Ovary (tissue), 3 donors: ENCODE measurements at regions not wholly inside any gene's neighbourhood (a gene's known extent, or its start where the extent isn't known, plus 50 kb on each side); places are given as distances from the start of the nearest gene placed in this dataset.

ENCODE experiments used
- EP300 ChIP-seq: sonication (generic); formaldehyde crosslinking; IDR thresholded peaks from one replicate; pipeline ENCODE4 v1.6.1; 2017; ENCODE audit warnings: antibody characterized with exemption
- POLR2A ChIP-seq: fragments of 450-650 bp; IDR thresholded peaks from one replicate; pipeline ENCODE4 v1.6.1; 2017; ENCODE audit warnings: antibody characterized with exemption, mild to moderate bottlenecking, moderate library complexity
- TF ChIP-seq, protein P1 (sequence below), 3 donors: fragments of 450-650 bp in 2 of 3; fragments of 200-600 bp in 1 of 3; IDR thresholded peaks; one replicate each; pipeline versions ENCODE4 v1.5.1 to v1.8.0; 2016 to 2022; ENCODE audit warnings: antibody characterized with exemption in 3 of 3, mild to moderate bottlenecking in 1 of 3
- donor health status: DM: no; HTN: no; CAD: no.

DNA sequence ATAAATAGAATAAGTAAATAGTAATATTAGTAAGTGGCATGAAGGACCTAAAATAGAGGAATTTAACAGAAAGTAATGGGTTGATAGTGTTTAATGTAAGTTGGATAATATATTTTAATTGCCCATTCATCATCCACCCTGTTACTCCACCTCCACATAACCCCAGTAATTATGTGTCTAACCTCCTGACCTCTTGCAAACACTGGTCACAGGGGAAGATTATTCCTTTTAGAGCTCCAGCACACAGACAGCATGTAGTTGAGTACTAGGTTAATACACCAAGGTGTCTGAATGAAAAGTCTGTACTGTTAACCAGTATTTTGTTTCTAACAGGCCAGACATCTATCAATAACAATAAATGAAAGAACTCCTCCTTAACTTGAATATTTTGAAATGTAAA, 92.4 kb upstream of the EYS start:
- TF ChIP-seq, protein P1, sequence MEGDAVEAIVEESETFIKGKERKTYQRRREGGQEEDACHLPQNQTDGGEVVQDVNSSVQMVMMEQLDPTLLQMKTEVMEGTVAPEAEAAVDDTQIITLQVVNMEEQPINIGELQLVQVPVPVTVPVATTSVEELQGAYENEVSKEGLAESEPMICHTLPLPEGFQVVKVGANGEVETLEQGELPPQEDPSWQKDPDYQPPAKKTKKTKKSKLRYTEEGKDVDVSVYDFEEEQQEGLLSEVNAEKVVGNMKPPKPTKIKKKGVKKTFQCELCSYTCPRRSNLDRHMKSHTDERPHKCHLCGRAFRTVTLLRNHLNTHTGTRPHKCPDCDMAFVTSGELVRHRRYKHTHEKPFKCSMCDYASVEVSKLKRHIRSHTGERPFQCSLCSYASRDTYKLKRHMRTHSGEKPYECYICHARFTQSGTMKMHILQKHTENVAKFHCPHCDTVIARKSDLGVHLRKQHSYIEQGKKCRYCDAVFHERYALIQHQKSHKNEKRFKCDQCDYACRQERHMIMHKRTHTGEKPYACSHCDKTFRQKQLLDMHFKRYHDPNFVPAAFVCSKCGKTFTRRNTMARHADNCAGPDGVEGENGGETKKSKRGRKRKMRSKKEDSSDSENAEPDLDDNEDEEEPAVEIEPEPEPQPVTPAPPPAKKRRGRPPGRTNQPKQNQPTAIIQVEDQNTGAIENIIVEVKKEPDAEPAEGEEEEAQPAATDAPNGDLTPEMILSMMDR (IDR thresholded peaks at IDR 0.05) = no peak
- TF ChIP-seq POLR2A = no peak
- no peak for TF ChIP-seq EP300
